Ovary (tissue), 7 donors: ENCODE measurements at regions not wholly inside any gene's neighbourhood (a gene's known extent, or its start where the extent isn't known, plus 50 kb on each side); places are given as distances from the start of the nearest gene placed in this dataset.

ENCODE experiments used
- DNase-seq, 5 donors: peaks; one replicate each; pipeline ENCODE4 v3.0.0-alpha.2; 2019 to 2020
- H3K27ac ChIP-seq, 2 donors: fragments of 200-600 bp; one replicate each; pipeline versions ENCODE4 v1.5.1 to v1.8.0; 2019 to 2022
- H3K27me3 ChIP-seq: fragments of 200-600 bp; one replicate; pipeline ENCODE4 v1.8.0; 2022
- H3K36me3 ChIP-seq: fragments of 200-600 bp; sonication (generic); one replicate; pipeline ENCODE4 v1.5.1; 2019
- H3K4me1 ChIP-seq: one replicate; pipeline ENCODE4 v1.8.1; 2013; ENCODE audit warnings: mild to moderate bottlenecking, moderate library complexity; ENCODE audit not compliant: insufficient read depth
- H3K4me3 ChIP-seq: fragments of 200-600 bp; sonication (generic); one replicate; pipeline ENCODE4 v1.5.1; 2017
- H3K9me3 ChIP-seq, 2 donors: fragments of 200-600 bp in 1 of 2; sonication (generic) in 1 of 2; one replicate each; pipeline versions ENCODE4 v1.5.1 to v1.8.1; 2013 to 2019; ENCODE audit warnings: mild to moderate bottlenecking in 1 of 2, moderate library complexity in 1 of 2
- CTCF ChIP-seq, 3 donors: fragments of 450-650 bp in 2 of 3; fragments of 200-600 bp in 1 of 3; IDR thresholded peaks; one replicate each; pipeline versions ENCODE4 v1.5.1 to v1.8.0; 2016 to 2022; ENCODE audit warnings: antibody characterized with exemption in 3 of 3, mild to moderate bottlenecking in 1 of 3
- EP300 ChIP-seq: sonication (generic); formaldehyde crosslinking; IDR thresholded peaks from one replicate; pipeline ENCODE4 v1.6.1; 2017; ENCODE audit warnings: antibody characterized with exemption
- POLR2A ChIP-seq: fragments of 450-650 bp; IDR thresholded peaks from one replicate; pipeline ENCODE4 v1.6.1; 2017; ENCODE audit warnings: antibody characterized with exemption, mild to moderate bottlenecking, moderate library complexity
- WGBS, 3 donors: extraction: QIAGEN DNeasy Blood & Tissue Kit in 1 of 3; methylation state at CpG; one replicate each; pipeline versions ENCODE4 v1.1.5 to v1.1.7; 2013 to 2017; 5-methylcytosine and 5-hydroxymethylcytosine counted together
- intact Hi-C, 4 donors: fragments of 100-400 bp; cut with DNase I; formaldehyde crosslinking; loops; one replicate each; pipeline versions ENCODE4 v1.11.0 to v1.15.1; 2022 to 2023
- donor health status: DM: no; HTN: no; CAD: no; lungs with moderate emphysema.
- donor health status: DM: no; HTN: no; CAD: no.
- donor health status: Bipolar disorder and iron deficiency.
- donor health status: DM: no; HTN: no; CAD: no.
- donor health status: DM: yes; HTN: yes; CAD: no.

- no peaks in the 10 kb centered on the region for H3K4me1 ChIP-seq
- no peaks in the 10 kb centered on the region for H3K9me3 ChIP-seq
- H3K27me3 ChIP-seq, result no peaks in the 10 kb centered on the region
- no peak overlapping the region for H3K4me3 ChIP-seq
- no peak for DNase-seq
- intact Hi-C loops, result no loop called here
- no peak overlapping the region for H3K27ac ChIP-seq
- no peak for TF ChIP-seq CTCF (IDR thresholded peaks at IDR 0.05)
- TF ChIP-seq POLR2A, result no peak
- no peak for TF ChIP-seq EP300
- no peaks in the 10 kb centered on the region for H3K36me3 ChIP-seq
These were observed 177.0 kb downstream of the RAP2B start for GRCh38 chr3:153339065-153339464.

GRCh38 chr3:153343988-153344782 is 182.2 kb downstream of the RAP2B start:
- TF ChIP-seq EP300, result no peak
- no peak for TF ChIP-seq POLR2A
- TF ChIP-seq CTCF (IDR thresholded peaks at IDR 0.05), result no peak
- no peak overlapping the region for H3K27ac ChIP-seq
- no peak for DNase-seq
- WGBS, 3 donors, result 69% methylated on average over 3 of the region's 3 CpGs
- H3K4me1 ChIP-seq, result no peaks in the 10 kb centered on the region
- intact Hi-C loops, result no loop called here
- H3K27me3 ChIP-seq, result no peaks in the 10 kb centered on the region
- H3K4me3 ChIP-seq, result no peak overlapping the region
- H3K9me3 ChIP-seq, result no peaks in the 10 kb centered on the region
- H3K36me3 ChIP-seq, result no peaks in the 10 kb centered on the region

- no peak for TF ChIP-seq EP300
- TF ChIP-seq CTCF (IDR thresholded peaks at IDR 0.05), result no peak
- H3K4me3 ChIP-seq, result no peak overlapping the region
- no peaks in the 10 kb centered on the region for H3K9me3 ChIP-seq
- H3K4me1 ChIP-seq, result no peaks in the 10 kb centered on the region
- 51 to 63% (median 56%) methylated on average over 2 of the region's 2 CpGs for WGBS, 3 donors
- intact Hi-C loops, result no loop called here
- H3K27me3 ChIP-seq, result no peaks in the 10 kb centered on the region
- no peaks in the 10 kb centered on the region for H3K36me3 ChIP-seq
- no peak overlapping the region for H3K27ac ChIP-seq
- DNase-seq, result no peak
These were observed 186.6 kb downstream of the RAP2B start for GRCh38 chr3:153348457-153349107.

- Histone ChIP-seq H3K27ac (no peak overlapping the region), H3K27me3 (no peaks in the 10 kb centered on the region), H3K4me3 (no peak overlapping the region), H3K4me1 (no peaks in the 10 kb centered on the region), H3K9me3 (no peaks in the 10 kb centered on the region), H3K36me3 (no peaks in the 10 kb centered on the region)
- TF ChIP-seq EP300 (no peak), POLR2A (no peak), CTCF (IDR thresholded peaks at IDR 0.05) (no peak)
- WGBS, 3 donors, result 90 to 97% (median 95%) methylated on average over 1 of the region's 1 CpG
- intact Hi-C loops, result no loop called here
- DNase-seq, result no peak
These were observed 187.1 kb downstream of the RAP2B start for GRCh38 chr3:153349108-153349499.
